GM19397 (cell line): ENCODE measurements at regions not wholly inside any gene's neighbourhood (a gene's known extent, or its start where the extent isn't known, plus 50 kb on each side); places are given as distances from the start of the nearest gene placed in this dataset.
"Not testable (repeated sequence)": the region's sequence is repeated elsewhere in the genome, so short reads cannot be mapped to it uniquely, and the experiment has no call there.

Experiments used
- ATAC-seq: cut with Tn5 transposase; IDR thresholded peaks from one replicate; pipeline ENCODE4 v1.9.1; 2021; ENCODE audit warnings: mild to moderate bottlenecking, moderate library complexity; ENCODE audit not compliant: unreplicated experiment

GRCh38 chr3:163347944-163348343 lies 1730.4 kb downstream of the SI start:
- ATAC-seq, result no peak

GRCh38 chr3:163335429-163335828 lies 1742.9 kb downstream of the SI start:
- ATAC-seq, result no peak

- ATAC-seq, result no peak
Observed at GRCh38 chr3:163328680-163329079, 1749.6 kb downstream of the SI start.

DNA sequence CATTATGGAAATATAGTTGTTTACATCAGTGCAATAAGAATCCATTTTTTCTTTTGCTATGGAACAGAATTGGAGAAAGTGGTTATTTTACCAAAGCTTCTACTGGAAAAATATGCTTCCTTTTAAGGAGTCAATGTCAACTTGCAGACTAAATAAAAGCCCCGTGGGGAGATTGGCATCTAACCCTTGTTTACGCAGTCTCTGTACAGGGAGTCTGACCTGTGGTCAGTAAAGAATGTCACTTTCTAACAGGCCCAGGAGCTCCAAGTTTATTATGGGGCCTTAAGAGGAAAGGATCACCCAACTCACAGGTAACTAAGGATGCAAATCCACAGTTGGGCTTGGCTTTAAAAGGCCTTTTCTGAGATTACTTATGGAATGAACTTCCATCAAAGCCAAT lies 1751.2 kb downstream of the SI start:
- no peak for ATAC-seq

- ATAC-seq, result no peak
Observed at GRCh38 chr3:163315786-163316185, 1762.5 kb downstream of the SI start.

DNA sequence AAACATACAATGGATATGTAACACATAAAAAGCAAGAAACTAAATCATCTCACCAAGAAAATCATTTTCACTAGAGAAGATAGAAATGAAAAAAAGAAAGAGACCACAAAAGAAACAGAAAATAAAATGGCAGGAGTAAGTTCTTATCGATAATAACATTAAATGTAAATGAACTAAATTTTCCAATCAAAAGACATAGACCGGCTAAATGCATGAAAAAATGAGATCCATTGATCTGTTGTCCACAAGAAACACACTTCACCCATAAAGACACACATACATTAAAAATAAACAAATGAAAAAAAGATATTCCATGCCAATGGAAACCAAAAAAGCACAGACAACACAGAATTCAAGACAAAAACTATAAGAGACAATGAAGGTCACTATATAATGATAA lies 1771.9 kb downstream of the SI start:
- no peak for ATAC-seq

GRCh38 chr3:163273694-163274093 lies 1777.1 kb downstream of the OTOL1 start:
- no peak for ATAC-seq

GRCh38 chr3:163266731-163267130 lies 1770.1 kb downstream of the OTOL1 start:
- ATAC-seq, result no peak

DNA sequence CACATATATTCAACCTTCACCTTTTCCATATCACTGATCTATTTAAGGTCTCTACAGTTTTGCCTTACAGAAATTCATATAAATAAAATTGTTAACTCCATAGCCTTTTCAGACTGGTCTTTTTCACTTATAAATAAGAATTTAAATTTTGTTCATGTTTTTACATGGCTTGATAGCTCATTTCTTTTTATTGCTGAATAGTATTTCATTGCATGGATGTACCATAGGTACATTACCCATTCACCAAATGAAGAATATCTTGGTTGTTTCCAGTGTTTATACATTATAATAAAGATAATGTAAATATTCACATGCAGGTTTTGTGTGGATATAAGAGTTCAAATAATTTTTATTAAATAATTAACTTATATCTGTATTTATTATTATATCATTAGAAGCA lies 1765.0 kb downstream of the OTOL1 start:
- ATAC-seq, result no peak

DNA sequence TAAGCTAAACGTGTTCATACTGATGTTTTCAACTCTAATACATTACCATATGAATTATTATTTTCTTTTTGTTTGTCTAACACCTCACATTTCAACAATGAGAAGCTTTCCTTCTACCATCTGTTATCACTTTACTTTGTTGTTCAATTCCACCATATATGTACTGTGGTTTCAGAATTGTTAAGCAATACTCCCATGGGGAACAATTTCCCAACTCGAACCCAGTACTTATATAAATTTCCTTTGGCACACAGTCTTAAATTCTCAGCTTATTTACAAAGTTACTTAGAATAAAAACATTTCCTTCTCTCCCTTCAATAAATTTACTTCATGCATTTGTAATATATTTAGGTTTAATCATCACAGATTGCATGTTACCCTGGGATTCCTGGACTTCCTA lies 1764.4 kb downstream of the OTOL1 start:
- ATAC-seq, result no peak

GRCh38 chr3:163218336-163218735 lies 1721.7 kb downstream of the OTOL1 start:
- ATAC-seq, result no peak

DNA sequence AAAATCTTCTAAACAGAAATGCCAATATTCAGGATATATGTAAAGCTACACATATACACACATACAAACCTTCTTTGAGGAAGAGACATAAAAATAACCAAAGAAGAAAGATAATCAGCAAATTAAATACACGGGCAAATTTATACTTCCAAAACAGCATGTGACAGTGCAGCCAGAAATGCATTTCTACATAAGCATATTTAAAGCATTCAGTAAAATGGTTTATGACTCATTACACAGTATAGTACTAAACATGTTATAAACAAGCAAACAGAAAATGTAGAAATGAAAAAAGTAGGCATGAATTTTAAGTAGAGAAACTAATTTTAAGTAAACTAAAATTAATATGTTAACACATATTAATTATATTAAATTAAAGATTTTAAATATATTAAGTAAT lies 1717.2 kb downstream of the OTOL1 start:
- no peak for ATAC-seq

DNA sequence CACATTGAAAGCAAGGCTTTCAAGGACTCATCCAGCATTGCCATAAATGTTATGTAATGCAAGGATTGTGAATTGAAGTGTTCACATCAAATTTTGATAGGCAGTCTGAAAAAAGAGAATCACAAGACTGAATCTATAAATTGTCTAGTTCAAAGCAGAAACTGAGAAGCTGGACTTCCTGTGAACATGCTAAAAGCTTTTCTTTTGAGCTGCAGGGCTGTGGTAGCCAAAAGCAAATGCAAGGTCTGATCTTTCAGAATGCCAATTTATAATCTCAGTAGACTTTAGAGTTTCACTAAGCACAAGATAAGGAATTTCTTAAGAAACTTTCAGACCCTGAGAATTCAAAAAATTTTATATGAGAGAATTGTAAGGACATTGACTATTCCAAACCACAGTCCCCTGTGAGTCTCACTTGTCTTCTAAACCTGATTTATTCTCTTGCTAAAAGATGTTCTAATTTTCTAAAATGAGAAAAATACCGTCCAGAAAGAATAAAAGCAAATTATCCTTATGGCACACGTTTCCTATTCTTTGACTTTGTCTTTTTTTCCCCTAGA lies 1700.3 kb downstream of the OTOL1 start:
- no peak for ATAC-seq

- no peak for ATAC-seq
Observed at GRCh38 chr3:163196245-163196644, 1699.6 kb downstream of the OTOL1 start.

- no peak for ATAC-seq
Observed at GRCh38 chr3:163185721-163186350, 1689.2 kb downstream of the OTOL1 start.

- ATAC-seq, result no peak
Observed at GRCh38 chr3:163175970-163176369, 1679.4 kb downstream of the OTOL1 start.

DNA sequence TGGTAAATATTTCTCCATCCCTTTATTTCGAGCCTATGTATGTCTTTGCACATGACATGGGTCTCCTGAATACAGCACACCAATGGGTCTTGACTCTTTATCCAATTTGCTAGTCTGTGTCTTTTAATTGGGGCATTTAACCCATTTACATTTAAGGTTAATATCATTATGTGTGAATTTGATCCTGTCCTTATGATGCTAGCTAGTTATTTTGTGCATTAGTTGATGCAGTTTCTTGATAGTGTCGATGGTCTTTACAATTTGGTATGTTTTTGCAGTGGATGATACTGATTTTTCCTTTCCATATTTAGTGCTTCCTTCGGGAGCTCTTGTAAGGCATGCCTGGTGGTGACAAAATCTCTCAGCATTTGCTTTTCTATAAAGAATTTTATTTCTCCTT lies 1675.9 kb downstream of the OTOL1 start:
- not testable (repeated sequence) for ATAC-seq

GRCh38 chr3:163166197-163166596 lies 1669.6 kb downstream of the OTOL1 start:
- ATAC-seq, result no peak

GRCh38 chr3:163159306-163159705 lies 1662.7 kb downstream of the OTOL1 start:
- ATAC-seq, result no peak

- ATAC-seq, result no peak
Observed at GRCh38 chr3:163139600-163139999, 1643.0 kb downstream of the OTOL1 start.

DNA sequence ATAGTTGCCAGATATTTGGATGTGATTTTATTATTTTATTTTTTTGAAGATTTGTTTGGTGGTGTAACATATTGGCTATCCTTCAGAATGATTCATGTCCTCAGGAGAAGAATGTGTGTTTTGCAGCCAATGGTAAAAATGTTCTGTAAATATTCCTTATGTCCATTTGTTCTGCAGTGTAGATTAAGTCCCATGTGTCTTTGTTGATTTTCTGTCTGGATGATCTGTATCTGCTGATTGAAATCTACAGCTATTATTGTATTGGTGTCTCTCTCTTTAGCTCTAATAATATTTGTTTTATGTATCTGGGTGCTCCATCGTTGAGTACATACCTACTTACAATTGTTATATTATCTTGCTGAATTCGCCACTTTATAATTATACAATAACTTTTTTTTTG lies 1641.7 kb downstream of the OTOL1 start:
- no peak for ATAC-seq

DNA sequence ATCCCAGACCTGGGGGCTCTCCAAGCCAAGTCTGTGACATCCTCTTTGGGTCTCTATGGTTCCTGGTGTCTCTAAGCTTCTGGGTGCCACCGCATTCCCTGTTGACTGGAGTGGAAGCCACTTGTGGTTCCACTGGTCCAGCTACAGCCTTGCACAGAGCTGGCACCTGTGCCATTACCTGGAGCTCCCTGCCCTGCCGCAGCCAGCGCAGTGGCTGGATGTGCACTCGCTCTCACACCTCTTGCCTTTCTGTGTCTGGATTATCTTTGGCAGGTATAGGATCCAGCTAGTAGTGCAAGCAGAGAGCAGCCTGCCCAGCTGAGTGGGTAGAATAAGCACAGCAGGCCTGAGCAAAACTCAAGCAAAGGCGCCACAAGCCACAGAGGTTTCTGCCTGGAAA lies 1635.5 kb downstream of the OTOL1 start:
- ATAC-seq, result no peak

GRCh38 chr3:163129287-163129686 lies 1632.7 kb downstream of the OTOL1 start:
- ATAC-seq, result no peak
